GM18909 (cell line): ENCODE measurements at regions not wholly inside any gene's neighbourhood (a gene's known extent, or its start where the extent isn't known, plus 50 kb on each side); places are given as distances from the start of the nearest gene placed in this dataset.
"Not testable (repeated sequence)": the region's sequence is repeated elsewhere in the genome, so short reads cannot be mapped to it uniquely, and the experiment has no call there.

Experiments used
- ATAC-seq: cut with Tn5 transposase; IDR thresholded peaks from one replicate; pipeline ENCODE4 v1.9.1; 2021; ENCODE audit warnings: mild to moderate bottlenecking; ENCODE audit not compliant: unreplicated experiment, poor library complexity

DNA sequence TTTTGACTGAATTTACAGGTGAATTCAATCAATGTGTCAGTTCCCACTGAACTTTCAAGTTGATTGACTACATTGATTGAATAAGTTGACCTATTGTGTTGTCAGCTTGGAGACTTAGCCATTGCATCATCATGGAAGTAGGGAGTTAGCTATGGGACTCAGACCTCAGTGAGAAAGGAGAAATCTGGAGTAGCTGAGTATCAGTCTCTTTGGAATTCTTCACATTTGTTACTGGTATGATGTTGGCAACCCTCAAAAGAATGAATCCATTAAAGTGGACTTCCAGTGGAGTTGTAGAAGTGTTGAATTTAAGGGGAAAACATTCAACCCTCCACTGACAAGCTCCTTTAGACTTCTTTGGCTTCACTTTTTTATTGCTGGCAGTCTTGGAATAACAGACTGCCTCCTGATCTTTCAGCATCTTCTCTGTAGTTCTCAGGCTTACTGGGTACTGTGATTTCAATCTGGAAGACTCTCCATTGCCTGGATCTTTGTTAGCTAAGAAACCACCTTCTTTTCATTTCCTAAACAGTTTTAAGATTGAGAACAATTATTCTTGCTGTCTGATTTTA, 160.3 kb upstream of the NRP1 start:
- ATAC-seq: no peak

- no peak for ATAC-seq
These were observed 159.5 kb upstream of the NRP1 start for GRCh38 chr10:33493978-33494377.

DNA sequence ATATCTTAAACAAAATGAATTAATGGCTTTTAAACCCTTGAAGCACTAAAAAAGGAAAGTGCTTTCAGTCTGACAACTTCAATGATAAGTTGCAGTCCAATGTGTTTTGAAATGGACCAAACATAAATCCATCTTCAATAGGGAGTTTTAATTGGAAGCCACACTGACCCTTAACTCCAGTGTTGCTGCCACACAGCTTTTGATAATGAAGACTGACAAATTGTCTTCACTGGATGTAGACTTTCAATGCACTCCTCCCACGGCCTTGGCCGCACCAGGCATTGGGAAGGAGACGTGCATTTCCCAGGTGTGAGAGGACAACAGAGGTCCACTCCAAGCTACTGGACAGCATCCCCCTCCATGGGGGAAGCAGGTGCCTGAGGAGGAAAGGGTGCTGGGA, 159.0 kb upstream of the NRP1 start:
- no peak for ATAC-seq

DNA sequence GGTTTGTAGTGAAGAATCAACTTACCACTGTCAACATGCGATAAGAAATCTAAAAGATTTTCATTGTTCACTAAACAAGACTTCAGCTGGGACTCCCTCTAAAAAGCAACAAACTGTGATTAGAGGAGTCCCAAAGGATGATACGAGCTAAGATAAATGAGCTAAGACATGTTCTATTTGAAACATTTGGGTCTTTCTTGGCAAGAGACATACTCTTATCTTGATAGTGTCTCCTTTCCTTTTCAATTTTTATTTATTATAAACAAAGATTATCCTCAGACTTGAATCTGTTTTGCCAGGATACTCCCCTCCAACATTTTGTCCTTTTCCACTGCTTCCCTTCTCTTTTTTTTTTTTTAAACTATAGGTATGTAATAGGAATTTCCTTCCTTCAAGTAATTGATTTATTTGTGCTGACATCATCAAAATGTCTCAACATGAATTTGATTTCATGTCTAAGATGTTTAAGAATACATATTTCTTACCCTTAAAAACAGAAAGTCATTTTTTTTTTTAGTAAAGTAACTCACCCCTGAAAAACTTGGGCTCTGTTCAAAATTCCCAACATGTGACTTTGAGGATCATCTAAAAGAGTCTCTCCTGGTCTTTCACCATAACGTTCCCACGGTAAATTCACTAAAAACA, 158.4 kb upstream of the NRP1 start:
- no peak for ATAC-seq

DNA sequence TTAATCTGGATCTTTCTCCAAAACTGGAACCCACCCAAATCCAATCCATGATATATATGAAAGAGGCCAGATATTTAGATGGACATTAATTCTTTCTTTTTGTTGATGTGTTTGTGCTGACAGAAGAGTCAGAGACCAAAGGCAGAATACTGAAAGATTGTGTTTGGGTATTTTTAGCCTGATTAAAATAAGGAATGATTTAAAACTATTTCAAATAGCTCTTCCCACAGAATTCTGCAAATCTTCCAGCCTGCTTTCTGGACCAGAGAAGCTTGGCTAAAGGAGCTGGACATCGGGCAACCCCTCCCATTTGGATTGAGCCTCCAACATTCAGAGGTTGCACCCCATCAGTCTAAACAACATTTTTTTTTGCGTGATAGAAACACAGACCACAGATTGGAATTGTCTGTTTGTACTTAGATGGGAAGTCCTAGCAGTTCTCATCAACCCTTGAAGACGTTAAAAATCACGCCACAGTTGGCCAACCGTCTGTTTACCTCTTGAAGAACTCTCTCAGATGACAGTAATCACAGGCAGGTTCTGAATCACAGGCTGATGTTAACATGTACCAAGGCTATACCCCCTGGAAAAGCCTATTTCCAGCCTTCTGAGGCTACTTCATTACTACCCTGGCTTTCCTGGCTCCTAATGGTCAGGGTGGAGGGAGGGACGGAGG, 155.2 kb upstream of the NRP1 start:
- no peak for ATAC-seq

GRCh38 chr10:33487014-33487776, 152.7 kb upstream of the NRP1 start:
- no peak for ATAC-seq

- ATAC-seq: no peak
These were observed 150.8 kb upstream of the NRP1 start for GRCh38 chr10:33485276-33485675.

GRCh38 chr10:33484787-33485186, 150.3 kb upstream of the NRP1 start:
- ATAC-seq: no peak

GRCh38 chr10:33483816-33484190, 149.3 kb upstream of the NRP1 start:
- no peak for ATAC-seq

GRCh38 chr10:33483124-33483815, 148.8 kb upstream of the NRP1 start:
- no peak for ATAC-seq

DNA sequence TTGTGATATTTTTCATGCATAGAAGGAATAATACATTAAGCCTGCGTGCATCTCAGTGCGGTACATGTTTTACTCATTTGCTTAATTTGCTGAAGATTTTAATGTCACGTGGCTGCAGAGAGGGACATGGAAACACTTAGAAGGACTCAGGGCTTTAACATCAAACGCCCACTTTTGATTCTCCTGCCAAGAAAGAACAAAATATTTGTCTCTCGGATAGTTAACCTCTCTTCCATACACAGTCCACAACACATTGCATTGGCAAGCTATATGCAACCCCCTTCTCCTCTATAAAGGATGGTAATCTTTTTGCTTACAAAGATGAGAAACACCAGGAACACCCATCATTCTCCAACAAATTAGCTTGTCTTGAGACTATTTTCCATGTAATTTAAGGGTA, 148.0 kb upstream of the NRP1 start:
- no peak for ATAC-seq

- no peak for ATAC-seq
These were observed 146.7 kb upstream of the NRP1 start for GRCh38 chr10:33481184-33481583.

DNA sequence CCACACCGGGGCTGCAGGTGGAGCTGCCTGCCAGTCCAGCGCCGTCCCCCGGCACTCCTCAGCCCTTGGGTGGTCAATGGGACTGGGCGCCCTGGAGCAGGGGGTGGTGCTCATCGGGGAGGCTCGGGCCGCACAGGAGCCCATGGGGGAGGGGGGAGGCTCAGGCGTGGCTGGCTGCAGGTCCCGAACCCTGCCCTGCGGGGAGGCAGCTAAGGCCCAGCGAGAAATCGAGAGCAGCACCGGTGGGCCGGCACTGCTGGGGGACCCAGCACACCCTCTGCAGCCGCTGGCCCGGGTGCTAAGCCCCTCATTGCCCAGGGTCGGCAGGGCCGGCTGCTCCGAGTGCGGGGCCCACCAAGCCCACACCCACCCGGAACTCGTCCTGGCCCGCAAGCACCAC, 145.9 kb upstream of the NRP1 start:
- ATAC-seq: not testable (repeated sequence)

- ATAC-seq: no peak
These were observed 144.2 kb upstream of the NRP1 start for GRCh38 chr10:33478675-33479125.

DNA sequence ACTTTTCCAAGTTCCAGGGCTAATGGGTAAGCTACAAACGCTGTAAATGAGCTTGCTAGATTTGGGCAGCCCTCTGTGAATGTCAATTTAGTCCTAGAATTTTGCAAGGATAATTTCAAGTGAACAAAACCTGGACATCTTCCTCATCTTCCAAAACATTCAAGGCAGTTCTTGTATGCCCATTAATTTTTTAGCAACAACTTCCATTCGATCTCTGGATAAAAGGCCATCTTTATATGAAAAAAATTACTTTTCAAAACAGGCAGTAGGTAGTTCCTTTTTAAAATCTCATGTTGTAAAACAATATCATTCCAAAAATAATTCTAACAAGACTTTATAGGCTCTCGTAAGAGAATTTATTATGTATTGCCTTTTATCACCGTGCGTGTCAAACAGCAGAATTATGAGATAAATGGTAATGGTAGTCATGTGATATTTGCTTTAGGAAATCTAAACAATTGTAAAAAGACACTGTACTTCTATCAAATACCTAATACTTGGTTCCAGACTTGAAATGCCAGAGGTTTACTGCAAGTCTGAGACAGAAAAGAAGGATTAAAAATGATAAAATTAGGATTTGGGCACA, 143.7 kb upstream of the NRP1 start:
- ATAC-seq: no peak

DNA sequence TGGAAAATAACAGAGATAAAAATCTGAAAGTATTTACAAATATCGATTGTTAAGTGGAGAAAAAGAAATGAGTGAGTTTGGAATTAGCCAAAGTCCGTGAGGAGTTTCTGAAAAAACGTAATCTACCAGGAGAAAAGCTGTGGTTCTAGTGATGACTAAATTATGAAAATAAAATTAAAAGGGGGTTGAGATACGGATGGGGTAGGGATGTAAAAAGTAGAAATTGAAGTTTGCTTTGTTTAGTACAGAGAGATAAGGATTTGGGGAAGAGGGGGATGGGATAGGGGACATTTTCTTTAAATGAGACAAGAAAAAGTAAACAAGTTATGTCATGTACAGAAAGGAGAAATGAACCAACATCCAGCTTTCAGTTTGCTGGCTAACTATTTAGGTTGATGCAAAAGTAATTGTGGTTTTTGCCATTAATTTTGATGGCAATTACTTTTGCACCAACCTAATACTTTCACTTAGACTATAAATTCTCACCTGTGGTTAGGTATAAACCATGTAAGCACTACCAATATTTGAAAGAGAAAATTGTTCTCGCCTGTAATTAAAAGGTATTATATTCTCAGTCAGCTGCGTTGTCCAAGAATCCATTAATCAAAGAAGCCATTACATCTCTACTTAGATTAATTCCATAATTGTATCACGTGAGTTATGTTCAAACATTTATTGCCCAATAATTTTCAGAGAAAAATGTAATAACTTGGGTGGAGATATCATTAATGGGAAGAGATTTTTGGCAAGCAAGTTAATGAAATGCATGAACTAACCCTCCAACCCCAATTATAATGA, 143.0 kb upstream of the NRP1 start:
- no peak for ATAC-seq

DNA sequence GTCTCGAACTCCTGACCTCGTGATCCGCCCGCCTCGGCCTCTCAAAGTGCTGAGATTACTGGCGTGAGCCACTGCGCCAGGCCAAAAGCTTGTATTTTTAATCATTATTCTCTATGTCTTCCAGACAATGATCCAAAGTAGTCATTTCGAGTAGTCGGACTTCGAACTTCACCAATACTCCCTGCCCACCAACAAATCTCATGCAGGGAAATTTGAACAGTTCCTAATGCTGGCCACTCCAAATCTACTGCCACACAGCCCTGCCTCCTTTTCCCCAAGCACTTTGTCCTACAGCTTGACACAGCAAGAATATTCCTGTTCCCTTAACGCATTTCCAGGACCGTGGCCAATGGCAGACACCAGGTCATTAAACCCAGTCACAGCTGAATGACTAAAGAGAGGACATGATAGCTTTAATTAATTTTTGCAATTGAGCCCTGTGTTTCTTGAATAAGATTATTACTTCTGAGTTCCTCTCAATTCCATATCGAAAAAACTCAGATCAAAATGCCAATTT, 142.3 kb upstream of the NRP1 start:
- ATAC-seq: no peak

- no peak for ATAC-seq
These were observed 139.2 kb upstream of the NRP1 start for GRCh38 chr10:33473688-33474087.

- not testable (repeated sequence) for ATAC-seq
These were observed 133.5 kb upstream of the NRP1 start for GRCh38 chr10:33468006-33468405.
